ENCODE measurements at regions not wholly inside any gene's neighbourhood (a gene's known extent, or its start where the extent isn't known, plus 50 kb on each side); places are given as distances from the start of the nearest gene placed in this dataset.

- Mint-ChIP-seq H3K36me3 (peaks cover 3% of the 10 kb centered on the region), H3K27me3 (no peaks in the 10 kb centered on the region), H3K4me1 (ENCODE audit: unreplicated experiment) (no peaks in the 10 kb centered on the region), H3K27ac (no peak overlapping the region), H3K9me3 (peaks cover 8% of the 10 kb centered on the region), H3K4me3 (no peak overlapping the region)
- TF ChIP-seq, protein P1, sequence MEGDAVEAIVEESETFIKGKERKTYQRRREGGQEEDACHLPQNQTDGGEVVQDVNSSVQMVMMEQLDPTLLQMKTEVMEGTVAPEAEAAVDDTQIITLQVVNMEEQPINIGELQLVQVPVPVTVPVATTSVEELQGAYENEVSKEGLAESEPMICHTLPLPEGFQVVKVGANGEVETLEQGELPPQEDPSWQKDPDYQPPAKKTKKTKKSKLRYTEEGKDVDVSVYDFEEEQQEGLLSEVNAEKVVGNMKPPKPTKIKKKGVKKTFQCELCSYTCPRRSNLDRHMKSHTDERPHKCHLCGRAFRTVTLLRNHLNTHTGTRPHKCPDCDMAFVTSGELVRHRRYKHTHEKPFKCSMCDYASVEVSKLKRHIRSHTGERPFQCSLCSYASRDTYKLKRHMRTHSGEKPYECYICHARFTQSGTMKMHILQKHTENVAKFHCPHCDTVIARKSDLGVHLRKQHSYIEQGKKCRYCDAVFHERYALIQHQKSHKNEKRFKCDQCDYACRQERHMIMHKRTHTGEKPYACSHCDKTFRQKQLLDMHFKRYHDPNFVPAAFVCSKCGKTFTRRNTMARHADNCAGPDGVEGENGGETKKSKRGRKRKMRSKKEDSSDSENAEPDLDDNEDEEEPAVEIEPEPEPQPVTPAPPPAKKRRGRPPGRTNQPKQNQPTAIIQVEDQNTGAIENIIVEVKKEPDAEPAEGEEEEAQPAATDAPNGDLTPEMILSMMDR (conservative IDR thresholded peaks at IDR 0.05): no peak
- DNase-seq (ENCODE audit: extremely low spot score, unreplicated experiment): no peak
These were observed 215.4 kb upstream of the PGRMC2 start for GRCh38 chr4:128502818-128503527.

GRCh38 chr4:128501239-128501638 lies 213.6 kb upstream of the PGRMC2 start:
- DNase-seq (ENCODE audit: extremely low spot score, unreplicated experiment): no peak
- Mint-ChIP-seq H3K4me3 (no peak overlapping the region), H3K9me3 (peaks cover 17% of the 10 kb centered on the region), H3K36me3 (peaks cover 3% of the 10 kb centered on the region), H3K27me3 (no peaks in the 10 kb centered on the region), H3K4me1 (ENCODE audit: unreplicated experiment) (no peaks in the 10 kb centered on the region), H3K27ac (no peak overlapping the region)
- TF ChIP-seq, protein P1 (conservative IDR thresholded peaks at IDR 0.05): no peak

- Mint-ChIP-seq H3K4me1 (ENCODE audit: unreplicated experiment) (peaks cover 6% of the 10 kb centered on the region), H3K4me3 (no peak overlapping the region), H3K27ac (no peak overlapping the region), H3K27me3 (no peaks in the 10 kb centered on the region), H3K36me3 (peaks cover 5% of the 10 kb centered on the region), H3K9me3 (peaks cover 28% of the 10 kb centered on the region)
- TF ChIP-seq, protein P1 (conservative IDR thresholded peaks at IDR 0.05): no peak
- DNase-seq (ENCODE audit: extremely low spot score, unreplicated experiment): no peak
These were observed 200.6 kb upstream of the PGRMC2 start for GRCh38 chr4:128488055-128488705.

GRCh38 chr4:128484896-128485295 lies 197.3 kb upstream of the PGRMC2 start:
- TF ChIP-seq, protein P1 (conservative IDR thresholded peaks at IDR 0.05): no peak
- H3K4me1 Mint-ChIP-seq (ENCODE audit: unreplicated experiment): peaks cover 6% of the 10 kb centered on the region
- H3K27me3 Mint-ChIP-seq: no peaks in the 10 kb centered on the region
- peaks cover under 1% of the 10 kb centered on the region for H3K36me3 Mint-ChIP-seq
- DNase-seq (ENCODE audit: extremely low spot score, unreplicated experiment): no peak
- H3K27ac Mint-ChIP-seq: no peak overlapping the region
- peaks cover 18% of the 10 kb centered on the region for H3K9me3 Mint-ChIP-seq
- H3K4me3 Mint-ChIP-seq: no peak overlapping the region

GRCh38 chr4:128483816-128484215 lies 196.2 kb upstream of the PGRMC2 start:
- Mint-ChIP-seq H3K9me3 (peaks cover 18% of the 10 kb centered on the region), H3K27me3 (no peaks in the 10 kb centered on the region), H3K4me1 (ENCODE audit: unreplicated experiment) (peaks cover 6% of the 10 kb centered on the region), H3K36me3 (no peaks in the 10 kb centered on the region), H3K27ac (peak overlapping the region; percentile 15), H3K4me3 (peak overlapping the region; percentile 35)
- TF ChIP-seq, protein P1 (conservative IDR thresholded peaks at IDR 0.05): no peak
- no peak for DNase-seq (ENCODE audit: extremely low spot score, unreplicated experiment)

Measured in type B pancreatic cell (in vitro differentiated cells).